ENCODE measurements at regions not wholly inside any gene's neighbourhood (a gene's known extent, or its start where the extent isn't known, plus 50 kb on each side); places are given as distances from the start of the nearest gene placed in this dataset.

- no peak for TF ChIP-seq EZH2 (IDR thresholded peaks at IDR 0.05; ENCODE audit: borderline replicate concordance, low read depth, low read length, severe bottlenecking)
- no peak for TF ChIP-seq CTCF (IDR thresholded peaks at IDR 0.05; ENCODE audit: borderline replicate concordance, extremely low read depth, low read length, poor library complexity, severe bottlenecking)
These were observed 238.2 kb upstream of the NOVA1 start for GRCh38 chr14:26835979-26836570.
